Activated naive CD4-positive, alpha-beta T cell treated with Interleukin-2 at 50 U/mL for 16 hours (primary cell): ENCODE measurements at regions not wholly inside any gene's neighbourhood (a gene's known extent, or its start where the extent isn't known, plus 50 kb on each side); places are given as distances from the start of the nearest gene placed in this dataset.

Experiments
- DNase-seq: peaks from one replicate; pipeline ENCODE4 v3.0.0-alpha.2; 2020

DNA sequence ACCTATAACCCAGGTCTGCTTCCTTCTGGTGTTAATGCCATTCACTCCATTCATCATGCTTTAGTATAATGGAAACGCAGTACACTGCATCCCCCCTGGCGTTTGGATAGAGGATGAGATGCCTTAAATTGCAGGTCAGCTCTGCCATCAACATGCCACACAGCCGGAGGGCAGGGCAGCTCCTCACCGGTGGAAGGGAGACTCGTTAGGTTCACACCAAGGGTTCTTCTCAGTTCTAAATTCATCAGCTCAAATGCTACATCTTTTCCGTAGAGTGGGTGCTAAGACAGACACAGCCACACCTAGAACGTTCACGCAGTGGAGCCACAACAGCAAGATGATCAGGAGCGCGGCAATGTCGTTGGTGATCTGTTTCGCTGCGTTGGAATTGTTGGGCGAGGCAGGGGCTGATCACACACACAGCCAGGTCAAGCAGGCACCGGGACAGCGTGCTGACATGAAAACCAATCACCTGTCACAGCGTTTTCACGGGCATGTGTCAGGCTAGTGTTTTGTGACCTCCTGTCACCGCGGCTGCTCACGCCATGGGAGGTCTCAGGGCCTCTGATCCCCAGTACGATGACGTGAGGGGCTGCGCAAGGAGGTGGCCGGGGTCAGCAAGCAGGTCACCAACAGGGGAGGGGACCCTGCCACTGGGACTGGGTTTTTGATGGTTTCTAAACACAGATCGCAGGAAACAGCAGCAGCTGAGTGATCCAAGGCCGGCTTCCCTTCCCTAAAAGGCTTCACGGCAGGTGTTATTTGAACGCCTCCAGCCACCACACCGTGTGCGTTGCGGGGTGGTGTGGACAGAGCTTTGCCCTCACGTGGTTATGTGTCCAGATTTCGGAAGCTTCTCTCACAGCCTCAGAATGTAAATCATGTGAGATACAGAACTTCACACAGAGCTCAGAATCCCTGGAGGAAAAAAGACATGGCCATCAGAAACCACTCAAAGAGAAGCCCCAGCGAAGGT is 94.3 kb upstream of the IRS2 start:
- no peak for DNase-seq

GRCh38 chr13:109879338-109879737 is 93.0 kb upstream of the IRS2 start:
- no peak for DNase-seq

GRCh38 chr13:109877809-109878208 is 91.4 kb upstream of the IRS2 start:
- DNase-seq = no peak

- no peak for DNase-seq
Measured at GRCh38 chr13:109875746-109876145, 89.4 kb upstream of the IRS2 start.

GRCh38 chr13:109874484-109875454 is 88.4 kb upstream of the IRS2 start:
- DNase-seq = no peak

- no peak for DNase-seq
Measured at GRCh38 chr13:109873351-109874123, 87.2 kb upstream of the IRS2 start.

DNA sequence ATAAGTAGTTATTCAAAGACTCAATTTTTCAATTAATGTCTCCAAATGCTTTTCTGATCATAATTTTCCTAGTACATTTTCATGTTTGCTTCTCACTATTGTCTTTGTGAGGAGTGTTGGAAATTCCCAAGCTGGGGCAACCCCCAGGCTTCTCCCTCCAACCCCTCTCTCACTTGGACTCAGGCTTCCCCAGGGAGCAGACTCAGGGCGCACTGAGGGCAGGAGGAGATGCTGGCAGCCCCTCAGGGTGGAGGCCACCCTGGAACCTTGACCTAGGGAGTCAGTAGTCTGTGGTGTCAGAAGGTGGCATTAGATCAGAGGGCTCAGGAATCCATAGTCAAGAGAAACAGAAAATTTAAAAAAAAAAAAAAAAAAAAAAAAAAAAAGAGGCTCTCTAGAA is 86.5 kb upstream of the IRS2 start:
- no peak for DNase-seq

DNA sequence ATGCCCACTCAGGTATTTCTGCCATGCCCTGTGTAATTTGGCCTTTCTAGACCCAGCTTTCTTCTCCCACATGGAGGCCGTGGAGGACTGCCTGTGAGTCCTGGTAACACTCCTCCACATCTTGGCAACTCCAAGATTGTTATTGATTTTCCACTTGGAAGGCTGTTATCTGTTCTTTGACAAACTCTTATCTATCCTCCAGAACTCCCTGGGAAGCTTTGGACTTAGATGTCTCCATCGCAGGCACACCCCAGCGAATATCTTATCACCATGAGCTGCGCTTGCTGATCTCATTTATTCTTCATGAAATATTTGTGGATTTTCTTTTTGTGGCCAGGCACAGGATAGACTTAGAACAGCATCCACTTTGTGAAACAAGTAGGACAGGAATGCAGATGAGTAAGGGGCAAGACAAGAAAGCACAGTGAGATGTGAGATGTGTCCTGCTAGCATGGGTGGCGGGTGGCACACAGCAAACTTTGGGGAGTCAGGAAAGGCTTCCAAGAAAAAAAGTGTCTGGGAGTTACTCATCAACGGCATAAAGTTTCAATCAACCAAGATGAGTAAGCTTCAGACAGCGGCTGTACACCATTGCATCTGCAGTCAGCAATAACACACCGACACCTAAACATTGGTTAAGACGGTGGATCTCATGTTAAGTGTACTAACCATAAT is 84.5 kb upstream of the IRS2 start:
- no peak for DNase-seq

- no peak for DNase-seq
Measured at GRCh38 chr13:109870274-109870673, 83.9 kb upstream of the IRS2 start.

DNA sequence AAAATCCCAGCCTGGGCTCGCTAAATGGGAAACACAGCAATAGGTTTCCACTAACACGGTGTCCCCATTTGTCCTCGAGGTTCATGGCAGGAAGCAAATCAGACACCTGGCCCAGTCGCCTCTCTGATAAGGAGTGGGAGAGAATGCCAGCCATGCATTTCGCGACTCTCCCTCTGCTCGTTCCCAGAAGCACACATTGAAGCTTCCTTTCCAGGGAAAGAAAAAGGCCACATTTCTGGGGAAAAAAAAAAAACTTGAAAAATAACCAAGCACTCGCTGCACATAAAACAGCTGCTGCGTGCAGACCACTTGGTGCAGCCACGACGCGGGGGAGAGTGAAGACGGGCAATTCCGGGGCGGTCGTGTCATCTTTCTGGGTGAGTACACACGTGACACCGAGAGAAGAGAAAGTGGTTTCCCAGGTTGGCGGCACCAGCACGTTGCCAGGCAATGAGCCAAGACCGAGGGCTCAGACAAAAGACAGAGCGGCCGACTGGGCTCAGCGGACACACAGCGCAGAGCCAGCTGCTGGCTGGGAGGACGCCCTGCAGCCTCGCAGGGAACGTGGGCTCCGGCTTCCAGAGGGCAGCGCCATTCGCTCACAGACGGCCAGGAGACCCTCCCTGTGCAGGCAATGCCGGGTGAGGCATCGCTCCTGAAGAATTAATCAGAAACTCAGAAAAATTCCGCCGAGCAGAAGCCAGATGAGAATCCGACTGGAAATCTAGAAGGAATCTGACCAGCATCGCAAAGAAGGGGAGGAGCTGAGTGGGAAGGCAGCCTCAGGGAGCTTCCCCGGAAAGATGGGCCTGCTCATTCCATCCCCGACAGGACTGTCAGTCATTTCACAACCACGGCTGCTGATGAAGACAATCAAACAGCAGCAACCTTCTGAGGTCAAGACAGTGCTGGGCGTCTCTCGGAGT is 83.2 kb upstream of the IRS2 start:
- DNase-seq = no peak

DNA sequence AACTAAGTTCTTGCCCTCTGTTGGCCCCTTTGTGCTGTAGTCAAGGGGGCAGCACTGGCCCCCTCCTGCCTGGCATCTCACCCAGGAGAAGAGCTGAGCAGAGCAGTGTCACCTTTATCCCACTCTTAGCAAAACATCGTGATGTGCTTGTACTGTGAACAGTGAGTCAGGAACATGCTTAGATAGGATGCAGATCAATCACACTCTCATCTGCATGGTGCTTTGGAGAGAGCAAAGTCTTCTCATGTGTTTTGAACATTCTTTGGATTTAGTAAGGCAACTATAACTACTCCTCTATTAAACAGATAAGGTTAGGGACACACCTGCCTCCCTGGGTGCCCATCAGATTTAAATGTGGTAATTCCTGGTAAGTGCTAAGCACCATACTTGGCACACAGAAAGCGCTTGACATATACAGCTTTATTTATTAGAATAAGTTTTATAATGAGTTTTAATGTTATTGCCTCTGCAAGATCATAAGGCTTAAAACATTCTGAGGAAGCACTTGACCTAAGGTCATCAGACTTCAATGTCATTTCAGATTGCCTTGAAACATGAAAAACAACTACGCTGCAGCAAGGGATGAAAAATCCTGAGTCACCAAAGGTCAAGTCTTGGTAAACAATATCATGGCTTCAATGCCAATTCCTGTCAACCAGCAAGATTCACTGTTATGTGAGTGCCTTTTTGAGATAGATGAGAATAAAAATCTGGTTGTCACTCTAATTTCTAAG is 82.4 kb upstream of the IRS2 start:
- no peak for DNase-seq

DNA sequence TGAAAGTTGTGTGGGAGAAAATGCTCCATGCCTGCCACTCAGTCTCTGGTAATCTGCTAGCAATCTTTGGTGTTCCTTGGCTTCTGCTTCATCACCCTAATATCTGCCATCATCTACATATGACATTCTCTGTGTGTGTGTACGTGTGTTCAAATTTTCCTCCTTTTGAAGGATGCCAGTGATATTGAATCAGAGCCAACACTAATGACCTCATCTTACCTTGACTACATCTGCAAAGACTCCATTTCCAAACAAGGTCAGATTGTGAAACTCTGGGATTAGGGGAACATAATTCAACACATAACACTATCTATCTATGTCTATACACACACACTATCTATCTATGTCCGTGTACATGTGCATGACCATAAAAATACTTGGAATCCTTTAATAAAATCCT is 81.4 kb upstream of the IRS2 start:
- no peak for DNase-seq

GRCh38 chr13:109862627-109863026 is 76.2 kb upstream of the IRS2 start:
- no peak for DNase-seq

- DNase-seq = no peak
Measured at GRCh38 chr13:109859898-109860297, 73.5 kb upstream of the IRS2 start.

GRCh38 chr13:109859216-109859835 is 72.9 kb upstream of the IRS2 start:
- no peak for DNase-seq

GRCh38 chr13:109858319-109858718 is 71.9 kb upstream of the IRS2 start:
- DNase-seq = no peak

- no peak for DNase-seq
Measured at GRCh38 chr13:109857803-109858202, 71.4 kb upstream of the IRS2 start.

DNA sequence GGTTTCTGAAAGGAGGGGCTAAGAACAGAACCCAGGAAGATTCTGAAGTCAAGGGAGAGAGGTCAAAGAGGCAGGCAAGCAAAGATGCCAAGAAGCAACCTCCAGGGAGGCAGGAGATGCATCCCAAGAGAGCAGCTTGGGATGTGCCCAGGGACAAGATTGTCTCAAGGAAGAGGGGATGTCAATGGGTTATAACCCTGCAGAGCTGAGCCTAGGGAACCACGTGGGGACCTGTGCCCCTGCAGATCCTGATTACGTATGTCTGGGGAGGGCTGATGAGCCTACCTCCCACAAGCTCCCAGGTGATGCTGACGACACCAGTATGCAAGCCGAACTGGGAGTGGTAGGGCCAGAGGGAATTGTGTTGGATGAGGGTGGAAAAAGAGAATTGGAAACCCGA is 70.9 kb upstream of the IRS2 start:
- DNase-seq = no peak

- no peak for DNase-seq
Measured at GRCh38 chr13:109856350-109856749, 70.0 kb upstream of the IRS2 start.

DNA sequence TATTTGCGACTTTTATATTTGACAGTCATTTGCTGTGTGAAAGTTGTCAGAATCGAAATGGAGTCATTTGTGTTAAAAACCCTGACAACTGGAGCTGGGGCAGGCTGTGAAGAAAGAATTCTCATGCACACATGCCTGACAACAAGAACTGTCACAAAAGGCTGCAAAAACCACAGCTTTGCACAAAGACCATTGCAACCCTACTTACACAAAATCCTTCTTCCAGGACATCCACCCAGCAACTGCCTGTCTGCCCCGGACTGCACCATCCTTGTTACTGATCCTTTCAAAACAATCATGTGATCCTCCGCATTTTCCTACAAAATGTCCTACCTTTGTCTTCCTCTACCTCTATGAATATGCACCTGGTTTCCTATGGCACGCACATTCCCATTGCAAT is 66.8 kb upstream of the IRS2 start:
- DNase-seq = no peak
